SK-N-SH treated with all-trans-retinoic acid at 6 μM for 48 hours (cell line): ENCODE measurements at regions not wholly inside any gene's neighbourhood (a gene's known extent, or its start where the extent isn't known, plus 50 kb on each side); places are given as distances from the start of the nearest gene placed in this dataset.

Source experiments
- PATZ1 ChIP-seq: fragments of 250-450 bp; sonication (Bioruptor Pico); IDR thresholded peaks from 2 replicates; pipeline ENCODE4 v1.8.0; 2020; ENCODE audit warnings: mild to moderate bottlenecking, moderate library complexity, borderline replicate concordance
- RARB ChIP-seq: fragments of 250-450 bp; sonication (Bioruptor Pico); IDR thresholded peaks from 2 replicates; pipeline ENCODE4 v1.8.0; 2021; ENCODE audit warnings: mild to moderate bottlenecking, moderate library complexity
- TOX ChIP-seq: fragments of 250-450 bp; sonication (Bioruptor Pico); IDR thresholded peaks from 2 replicates; pipeline ENCODE4 v1.8.0; 2021; ENCODE audit warnings: mild to moderate bottlenecking, moderate library complexity, borderline replicate concordance
- TSHZ2 ChIP-seq: fragments of 250-450 bp; sonication (Bioruptor Pico); IDR thresholded peaks from 2 replicates; pipeline ENCODE4 v1.5.0; 2020; ENCODE audit warnings: mild to moderate bottlenecking, moderate library complexity
- ZFP30 ChIP-seq: fragments of 450-650 bp; formaldehyde crosslinking; IDR thresholded peaks from 2 replicates; pipeline ENCODE4 v1.5.0; 2022; ENCODE audit warnings: mild to moderate bottlenecking, moderate library complexity

- TF ChIP-seq PATZ1 (no peak), TSHZ2 (CRISPR knock-in tag) (no peak), RARB (CRISPR knock-in tag) (no peak), TOX (CRISPR knock-in tag) (no peak), ZFP30 (CRISPR knock-in tag) (no peak)
Measured at GRCh38 chrX:94977986-94978385, 1304.0 kb downstream of the FAM133A start.
